ENCODE measurements at regions not wholly inside any gene's neighbourhood (a gene's known extent, or its start where the extent isn't known, plus 50 kb on each side); places are given as distances from the start of the nearest gene placed in this dataset.

DNA sequence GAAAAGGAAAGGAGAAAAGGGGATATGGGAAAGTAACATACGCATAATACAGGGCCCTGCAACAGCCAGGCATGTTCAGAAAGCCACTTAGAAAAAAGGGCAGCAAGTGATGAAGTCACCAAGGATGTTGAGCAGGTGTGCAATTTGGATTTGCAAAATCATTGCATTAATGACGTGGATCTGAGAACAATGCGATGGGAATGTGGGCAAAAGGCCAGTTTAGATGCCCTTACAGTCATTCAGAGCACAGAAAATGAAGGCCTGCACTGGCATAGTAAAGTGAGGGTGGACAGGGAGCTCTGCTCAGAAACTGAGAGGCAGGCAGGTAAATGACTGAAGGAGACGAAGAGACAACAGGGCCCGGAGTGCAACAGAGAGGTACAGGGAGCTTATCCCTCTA is 123.7 kb upstream of the NHSL1 start:
- DNase-seq = no peak
- no peaks in the 10 kb centered on the region for H3K4me1 ChIP-seq
- TF ChIP-seq, protein P1, sequence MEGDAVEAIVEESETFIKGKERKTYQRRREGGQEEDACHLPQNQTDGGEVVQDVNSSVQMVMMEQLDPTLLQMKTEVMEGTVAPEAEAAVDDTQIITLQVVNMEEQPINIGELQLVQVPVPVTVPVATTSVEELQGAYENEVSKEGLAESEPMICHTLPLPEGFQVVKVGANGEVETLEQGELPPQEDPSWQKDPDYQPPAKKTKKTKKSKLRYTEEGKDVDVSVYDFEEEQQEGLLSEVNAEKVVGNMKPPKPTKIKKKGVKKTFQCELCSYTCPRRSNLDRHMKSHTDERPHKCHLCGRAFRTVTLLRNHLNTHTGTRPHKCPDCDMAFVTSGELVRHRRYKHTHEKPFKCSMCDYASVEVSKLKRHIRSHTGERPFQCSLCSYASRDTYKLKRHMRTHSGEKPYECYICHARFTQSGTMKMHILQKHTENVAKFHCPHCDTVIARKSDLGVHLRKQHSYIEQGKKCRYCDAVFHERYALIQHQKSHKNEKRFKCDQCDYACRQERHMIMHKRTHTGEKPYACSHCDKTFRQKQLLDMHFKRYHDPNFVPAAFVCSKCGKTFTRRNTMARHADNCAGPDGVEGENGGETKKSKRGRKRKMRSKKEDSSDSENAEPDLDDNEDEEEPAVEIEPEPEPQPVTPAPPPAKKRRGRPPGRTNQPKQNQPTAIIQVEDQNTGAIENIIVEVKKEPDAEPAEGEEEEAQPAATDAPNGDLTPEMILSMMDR (IDR thresholded peaks at IDR 0.05; ENCODE audit: low read depth, low read length) = no peak
- H3K36me3 ChIP-seq = no peaks in the 10 kb centered on the region
- H3K4me3 ChIP-seq (ENCODE audit: low read depth, low read length) = no peak overlapping the region
- no peaks in the 10 kb centered on the region for H3K9me3 ChIP-seq
- no peaks in the 10 kb centered on the region for H3K27me3 ChIP-seq

DNA sequence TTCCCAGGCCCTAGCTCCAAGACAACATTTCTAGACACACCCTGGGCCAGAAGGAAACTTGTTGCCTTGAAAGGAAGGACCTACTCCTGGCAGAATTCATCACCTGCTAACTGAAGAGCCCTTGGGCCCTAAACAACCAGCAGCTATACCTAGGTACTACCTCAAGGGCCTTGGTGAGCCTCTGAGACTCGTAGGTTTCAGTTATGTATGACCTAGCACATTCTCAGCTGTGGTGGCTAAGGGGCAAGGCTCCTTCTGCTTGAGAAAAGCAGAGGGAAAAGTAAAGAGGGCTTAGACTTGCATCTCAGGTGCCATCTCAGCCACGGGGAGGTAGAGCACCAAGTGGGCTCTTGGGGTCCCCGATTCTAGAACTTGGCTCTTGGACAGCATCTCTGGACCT is 132.3 kb upstream of the NHSL1 start:
- DNase-seq = no peak
- TF ChIP-seq, protein P1 (IDR thresholded peaks at IDR 0.05; ENCODE audit: low read depth, low read length) = no peak
- H3K4me1 ChIP-seq = no peaks in the 10 kb centered on the region

DNA sequence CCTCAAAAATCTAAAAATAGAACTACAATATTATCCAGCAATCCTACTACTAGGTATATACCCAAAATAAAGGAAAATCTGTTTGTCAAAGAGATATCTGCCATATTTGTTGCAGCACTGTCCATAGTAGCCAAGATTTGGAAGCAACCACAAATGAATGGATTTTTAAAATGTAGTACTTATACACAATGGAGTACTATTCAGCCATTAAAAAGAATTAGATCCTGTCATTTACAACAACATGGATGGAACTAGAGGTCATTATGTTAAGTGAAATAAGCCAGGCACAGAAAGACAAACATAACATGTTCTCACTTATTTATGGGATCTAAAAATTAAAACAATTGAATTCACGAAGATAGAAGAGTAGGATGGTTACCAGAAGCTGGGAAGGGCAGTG is 135.7 kb upstream of the CCDC28A start:
- TF ChIP-seq, protein P1 (IDR thresholded peaks at IDR 0.05; ENCODE audit: low read depth, low read length) = no peak
- H3K4me1 ChIP-seq = no peaks in the 10 kb centered on the region
- H3K36me3 ChIP-seq = no peaks in the 10 kb centered on the region
- no peaks in the 10 kb centered on the region for H3K27me3 ChIP-seq
- DNase-seq = no peak
- H3K4me3 ChIP-seq (ENCODE audit: low read depth, low read length) = no peak overlapping the region
- H3K9me3 ChIP-seq = no peaks in the 10 kb centered on the region

More for the DNA sequence above, 132.3 kb upstream of the NHSL1 start:
- H3K4me3 ChIP-seq (ENCODE audit: low read depth, low read length) = no peak overlapping the region
- H3K27me3 ChIP-seq = no peaks in the 10 kb centered on the region
- H3K9me3 ChIP-seq = no peaks in the 10 kb centered on the region
- H3K36me3 ChIP-seq = no peaks in the 10 kb centered on the region

DNA sequence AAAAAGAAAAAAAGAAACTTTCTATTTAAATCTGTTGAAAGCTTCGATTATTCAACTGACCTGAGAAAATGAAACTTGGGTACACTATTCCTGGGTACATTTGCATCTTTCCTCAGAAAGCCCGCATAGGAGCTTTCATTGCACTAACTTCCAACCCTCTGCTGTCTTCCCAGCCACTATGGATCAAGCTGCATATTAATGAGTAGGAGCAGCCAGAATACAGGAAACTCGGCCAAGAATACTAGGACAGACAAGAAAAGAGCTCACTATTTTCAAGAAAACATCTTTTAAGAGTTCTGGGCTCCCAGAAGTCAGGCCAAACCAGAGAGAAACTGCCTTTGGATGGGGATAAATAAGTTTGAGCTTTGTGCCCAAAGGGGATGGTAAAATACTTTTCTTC is 135.0 kb upstream of the CCDC28A start:
- DNase-seq = no peak
- H3K4me3 ChIP-seq (ENCODE audit: low read depth, low read length) = no peak overlapping the region
- H3K9me3 ChIP-seq = no peaks in the 10 kb centered on the region
- no peaks in the 10 kb centered on the region for H3K4me1 ChIP-seq
- no peaks in the 10 kb centered on the region for H3K27me3 ChIP-seq
- no peaks in the 10 kb centered on the region for H3K36me3 ChIP-seq
- TF ChIP-seq, protein P1 (IDR thresholded peaks at IDR 0.05; ENCODE audit: low read depth, low read length) = no peak

DNA sequence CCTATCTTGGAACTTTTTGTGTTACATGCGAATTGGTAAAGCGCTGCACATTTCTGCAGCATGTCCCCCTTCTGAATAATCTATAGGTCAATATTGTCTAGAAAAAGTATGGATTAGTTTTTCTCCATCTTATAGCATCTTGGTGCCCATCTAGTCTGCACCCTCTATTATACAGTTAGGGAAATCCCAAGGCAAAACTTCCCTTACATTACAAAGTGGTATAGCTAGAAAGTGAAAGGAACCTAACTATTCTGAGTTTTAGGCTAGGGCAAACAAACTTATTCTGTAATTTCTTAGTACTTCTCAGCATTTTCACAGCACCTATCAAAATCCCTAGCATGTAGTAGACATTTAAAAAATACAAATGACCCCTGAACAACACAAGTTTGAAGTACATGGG is 133.5 kb upstream of the CCDC28A start:
- TF ChIP-seq, protein P1 (IDR thresholded peaks at IDR 0.05; ENCODE audit: low read depth, low read length) = no peak
- DNase-seq = no peak
- Histone ChIP-seq H3K27me3 (no peaks in the 10 kb centered on the region), H3K36me3 (no peaks in the 10 kb centered on the region), H3K4me1 (no peaks in the 10 kb centered on the region), H3K9me3 (no peaks in the 10 kb centered on the region), H3K4me3 (ENCODE audit: low read depth, low read length) (no peak overlapping the region)

DNA sequence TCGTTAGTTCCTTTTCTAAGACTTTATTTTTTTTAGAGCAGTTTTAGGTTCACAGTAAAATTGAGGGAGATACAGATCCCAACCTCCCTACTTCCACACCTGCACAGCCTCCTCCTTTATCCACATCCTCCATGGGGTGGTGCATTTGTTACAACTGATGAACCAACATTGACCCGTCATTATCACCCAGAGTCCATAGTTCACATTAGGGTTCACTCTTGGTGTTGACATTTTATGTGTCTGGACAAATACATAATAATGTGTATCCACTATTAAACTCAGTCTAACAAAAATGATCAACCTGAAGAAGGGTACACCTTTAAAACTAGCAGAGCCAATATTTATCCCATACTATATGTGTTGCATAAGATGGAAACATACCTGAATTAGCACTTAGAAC is 130.4 kb upstream of the CCDC28A start:
- no peaks in the 10 kb centered on the region for H3K4me1 ChIP-seq
- TF ChIP-seq, protein P1 (IDR thresholded peaks at IDR 0.05; ENCODE audit: low read depth, low read length) = no peak

More for the DNA sequence above, 130.4 kb upstream of the CCDC28A start:
- Histone ChIP-seq H3K27me3 (no peaks in the 10 kb centered on the region), H3K36me3 (no peaks in the 10 kb centered on the region), H3K4me3 (ENCODE audit: low read depth, low read length) (no peak overlapping the region), H3K9me3 (no peaks in the 10 kb centered on the region)
- no peak for DNase-seq

All from BE2C (cell line).